Pancreas (tissue), 10 donors: ENCODE measurements at regions not wholly inside any gene's neighbourhood (a gene's known extent, or its start where the extent isn't known, plus 50 kb on each side); places are given as distances from the start of the nearest gene placed in this dataset.

ENCODE experiments used
- ATAC-seq, 4 donors: fragments of 200-7000 bp; cut with Tn5 transposase; one replicate each; pipeline versions ENCODE4 v1.8.0 to v1.9.1; 2020; ENCODE audit warnings: mild to moderate bottlenecking in 4 of 4, moderate library complexity in 4 of 4
- DNase-seq, 6 donors: peaks; one replicate each; pipeline ENCODE4 v3.0.0-alpha.2; 2020
- FAIRE-seq: peaks from 2 replicates; lab custom pipeline; 2012; peaks lifted over from hg19 to GRCh38; lab: Jason Lieb, UNC
- H3K27ac ChIP-seq, 4 donors: fragments of 200-600 bp; sonication (generic); 1 replicate in 3 of 4; 2 replicates in 1 of 4; pipeline versions ENCODE4 v1.5.0 to v1.8.0; 2020
- H3K27me3 ChIP-seq, 4 donors: fragments of 200-600 bp; one replicate each; pipeline ENCODE4 v1.8.0; 2021
- H3K36me3 ChIP-seq, 3 donors: fragments of 200-600 bp; sonication (generic) in 1 of 3; one replicate each; pipeline versions ENCODE4 v1.5.0 to v1.8.0; 2020 to 2021
- H3K4me1 ChIP-seq, 3 donors: fragments of 200-600 bp; one replicate each; pipeline ENCODE4 v1.8.0; 2021
- H3K4me3 ChIP-seq, 4 donors: fragments of 200-600 bp; sonication (generic) in 2 of 4; one replicate each; pipeline versions ENCODE4 v1.5.0 to v1.8.0; 2020 to 2021
- H3K9me3 ChIP-seq, 4 donors: fragments of 200-600 bp; one replicate each; pipeline ENCODE4 v1.8.0; 2021
- CTCF ChIP-seq, 4 donors: fragments of 200-600 bp; sonication (generic) in 3 of 4; IDR thresholded peaks; one replicate each; pipeline versions ENCODE4 v1.5.0 to v1.8.0; 2021; ENCODE audit warnings: antibody characterized with exemption in 4 of 4
- WGBS, 2 donors: extraction: QIAGEN DNeasy Blood & Tissue Kit; methylation state at CpG; one replicate each; pipeline ENCODE4 v1.1.7; 2013; 5-methylcytosine and 5-hydroxymethylcytosine counted together
- intact Hi-C, 3 donors: fragments of 100-400 bp; cut with DNase I; formaldehyde crosslinking; loops; one replicate each; pipeline versions ENCODE4 v1.11.1 to v1.14.2; 2022
- donor health status: healthy with polysubstance abuse.
- donor health status: DM: no; HTN: no; CAD: no; lungs with moderate emphysema.
- donor health status: DM: no; HTN: no; CAD: no.
- donor health status: control.
- donor health status: control.
- donor health status: Bipolar disorder and iron deficiency.
- donor health status: DM: yes; HTN: yes; CAD: no.
- donor health status: DM: no; HTN: no; CAD: no.
- donor health status: DM: no; HTN: no; CAD: no.
- donor health status: DM: yes; HTN: yes; CAD: no.

DNA sequence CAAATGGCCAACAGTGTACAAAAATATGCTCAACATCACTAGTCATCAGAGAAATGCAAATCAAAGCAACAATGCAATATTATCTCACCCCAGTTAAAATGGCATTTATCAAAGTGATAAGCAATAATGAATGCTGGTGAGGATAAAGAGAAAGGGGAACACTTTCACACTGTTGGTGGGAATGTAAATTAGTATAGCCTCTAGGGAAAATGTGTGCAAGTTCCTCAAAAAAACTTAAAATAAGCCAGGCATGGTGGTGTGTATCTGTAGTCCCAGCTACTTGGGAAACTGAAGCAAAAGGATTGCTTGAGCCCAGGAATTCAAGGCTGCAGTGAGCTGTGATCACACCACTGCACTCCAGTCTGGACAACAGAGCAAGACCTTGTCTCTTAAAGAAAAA is 572.1 kb downstream of the NLGN4X start:
- no peaks in the 10 kb centered on the region for H3K4me1 ChIP-seq
- H3K9me3 ChIP-seq = no peaks in the 10 kb centered on the region
- DNase-seq (no peak), ATAC-seq (no peak), FAIRE-seq (no peak)
- H3K4me3 ChIP-seq = no peak overlapping the region
- no peaks in the 10 kb centered on the region for H3K36me3 ChIP-seq
- intact Hi-C loops = no loop called here
- H3K27me3 ChIP-seq = peaks cover 0 to 3% (median 0%) of the 10 kb centered on the region in 4 donors
- no peak for TF ChIP-seq CTCF (IDR thresholded peaks at IDR 0.05)
- H3K27ac ChIP-seq = no peak overlapping the region

- H3K4me3 ChIP-seq = no peak overlapping the region
- 47 to 64% methylated on average over 3 of the region's 3 CpGs for WGBS, 2 donors
- intact Hi-C loops = no loop called here
- peaks cover 0 to 7% (median 0%) of the 10 kb centered on the region in 4 donors for H3K27me3 ChIP-seq
- no peak for DNase-seq
- H3K27ac ChIP-seq = no peak overlapping the region
- no peak for ATAC-seq
- FAIRE-seq = no peak
- no peaks in the 10 kb centered on the region for H3K9me3 ChIP-seq
- no peaks in the 10 kb centered on the region for H3K4me1 ChIP-seq
- no peaks in the 10 kb centered on the region for H3K36me3 ChIP-seq
- no peak for TF ChIP-seq CTCF (IDR thresholded peaks at IDR 0.05)
These were observed 577.8 kb downstream of the NLGN4X start for GRCh38 chrX:5650904-5651303.

- Histone ChIP-seq H3K4me1 (no peaks in the 10 kb centered on the region), H3K4me3 (no peak overlapping the region), H3K27ac (no peak overlapping the region), H3K36me3 (no peaks in the 10 kb centered on the region), H3K9me3 (no peaks in the 10 kb centered on the region), H3K27me3 (peaks cover 0 to 7% (median 0%) of the 10 kb centered on the region in 4 donors)
- DNase-seq = no peak
- FAIRE-seq = no peak
- no peak for TF ChIP-seq CTCF (IDR thresholded peaks at IDR 0.05)
- 48 to 51% methylated on average over 12 of the region's 12 CpGs for WGBS, 2 donors
- intact Hi-C loops = no loop called here
- ATAC-seq = no peak
These were observed 579.6 kb downstream of the NLGN4X start for GRCh38 chrX:5648941-5649568.

GRCh38 chrX:5646818-5647217 is 581.8 kb downstream of the NLGN4X start:
- no peak for ATAC-seq
- peaks cover 0 to 7% (median 0%) of the 10 kb centered on the region in 4 donors for H3K27me3 ChIP-seq
- no peak for FAIRE-seq
- no peak overlapping the region for H3K4me3 ChIP-seq
- no peak overlapping the region for H3K27ac ChIP-seq
- H3K4me1 ChIP-seq = no peaks in the 10 kb centered on the region
- H3K36me3 ChIP-seq = no peaks in the 10 kb centered on the region
- 42 to 47% methylated on average over 5 of the region's 5 CpGs for WGBS, 2 donors
- H3K9me3 ChIP-seq = no peaks in the 10 kb centered on the region
- no peak for DNase-seq
- no peak for TF ChIP-seq CTCF (IDR thresholded peaks at IDR 0.05)
- intact Hi-C loops = no loop called here

- ATAC-seq = no peak
- no peak overlapping the region for H3K4me3 ChIP-seq
These were observed 583.9 kb downstream of the NLGN4X start for GRCh38 chrX:5644776-5645175.

More at GRCh38 chrX:5644776-5645175, 583.9 kb downstream of the NLGN4X start:
- H3K27ac ChIP-seq = no peak overlapping the region
- DNase-seq = no peak
- FAIRE-seq = no peak
- no peak for TF ChIP-seq CTCF (IDR thresholded peaks at IDR 0.05)
- no peaks in the 10 kb centered on the region for H3K27me3 ChIP-seq
- no peaks in the 10 kb centered on the region for H3K9me3 ChIP-seq
- no peaks in the 10 kb centered on the region for H3K4me1 ChIP-seq
- H3K36me3 ChIP-seq = no peaks in the 10 kb centered on the region
- 17 to 24% methylated on average over 8 of the region's 8 CpGs for WGBS, 2 donors
- intact Hi-C loops = no loop called here
